A549 (cell line): ENCODE measurements at regions not wholly inside any gene's neighbourhood (a gene's known extent, or its start where the extent isn't known, plus 50 kb on each side); places are given as distances from the start of the nearest gene placed in this dataset.

ENCODE experiments used
- ATAC-seq, 2 experiments: fragments of 200-7000 bp in 1 of 2; fragments of >200 bp in 1 of 2; cut with Nextera tagmentation in 1 of 2; cut with Tn5 transposase in 1 of 2; 3 replicates each; pipeline versions ENCODE4 v1.8.0 to v1.9.1; 2018 to 2020; ENCODE audit warnings: mild to moderate bottlenecking in 1 of 2, moderate library complexity in 1 of 2
- CTCF ChIA-PET: fragments of 300-600 bp; sonication (Branson Sonifier 250); formaldehyde crosslinking; extraction: SDS; loops from one replicate; lab custom pipeline; 2021; ENCODE audit warnings: antibody characterized with exemption, inconsistent platforms; lab: Yijun Ruan, JAX
- POLR2A ChIA-PET: fragments of 350-600 bp; formaldehyde crosslinking; extraction: SDS; loops from one replicate; lab custom pipeline; 2021; ENCODE audit warnings: antibody characterized with exemption, inconsistent platforms; lab: Yijun Ruan, JAX
- DNase-seq, 2 experiments: peaks; one replicate each; pipeline versions ENCODE4 v3.0.0 to v3.0.0-alpha.2; 2011 to 2016; ENCODE audit warnings: low read depth in 1 of 2, low spot score in 1 of 2
- FAIRE-seq: peaks from 2 replicates; lab custom pipeline; 2011; peaks lifted over from hg19 to GRCh38; lab: Jason Lieb, UNC
- H3K27ac ChIP-seq, 2 experiments: fragments of >200 bp; sonication (Bioruptor Twin); formaldehyde crosslinking; 3 replicates each; pipeline ENCODE4 v1.5.1; 2016 to 2017
- H3K4me1 ChIP-seq: fragments of >200 bp; sonication (Bioruptor Twin); formaldehyde crosslinking; 3 replicates; pipeline ENCODE4 v1.6.1; 2016
- H3K4me2 ChIP-seq: fragments of >200 bp; sonication (Bioruptor Twin); formaldehyde crosslinking; 3 replicates; pipeline ENCODE4 v1.6.1; 2016
- H3K4me3 ChIP-seq: fragments of >200 bp; sonication (Bioruptor Twin); formaldehyde crosslinking; 3 replicates; pipeline ENCODE4 v1.5.1; 2016
- H3K9me3 ChIP-seq: fragments of >200 bp; sonication (Bioruptor Twin); formaldehyde crosslinking; 3 replicates; pipeline ENCODE4 v1.6.1; 2016
- BHLHE40 ChIP-seq: IDR thresholded peaks from 2 replicates; pipeline ENCODE4 v1.6.1; 2012; ENCODE audit warnings: low read depth, low read length, inconsistent platforms
- CBX2 ChIP-seq: fragments of 200-600 bp; sonication (generic); IDR thresholded peaks from 2 replicates; pipeline ENCODE4 v1.6.1; 2016; ENCODE audit warnings: low read depth, mild to moderate bottlenecking, borderline replicate concordance
- CEBPB ChIP-seq, 2 experiments: fragments of >200 bp in 1 of 2; sonication (Bioruptor Twin) in 1 of 2; formaldehyde crosslinking in 1 of 2; IDR thresholded peaks; 2 replicates each; pipeline ENCODE4 v1.6.1; 2012 to 2016
- CHD2 ChIP-seq: fragments of 150-350 bp; IDR thresholded peaks from 2 replicates; pipeline ENCODE4 v1.6.1; 2014; ENCODE audit warnings: low read length; ENCODE audit not compliant: partially characterized antibody
- CHD4 ChIP-seq: fragments of 200-600 bp; sonication (generic); IDR thresholded peaks from 2 replicates; pipeline ENCODE4 v1.6.1; 2016; ENCODE audit warnings: antibody characterized with exemption, mild to moderate bottlenecking, borderline replicate concordance
- EHF ChIP-seq: fragments of 250-450 bp; sonication (Bioruptor Pico); IDR thresholded peaks from 2 replicates; pipeline ENCODE4 v1.5.0; 2020; ENCODE audit warnings: mild to moderate bottlenecking
- EP300 ChIP-seq, 2 experiments: fragments of >200 bp; sonication (Bioruptor Twin); formaldehyde crosslinking; IDR thresholded peaks; 2 replicates in 1 of 2; 3 replicates in 1 of 2; pipeline ENCODE4 v1.6.1; 2016 to 2017
- FOXS1 ChIP-seq: fragments of 250-450 bp; sonication (Bioruptor Pico); IDR thresholded peaks from 2 replicates; pipeline ENCODE4 v1.5.0; 2020; ENCODE audit warnings: mild to moderate bottlenecking, moderate library complexity
- GATA3 ChIP-seq: IDR thresholded peaks from 2 replicates; pipeline ENCODE4 v1.6.1; 2012; ENCODE audit warnings: borderline replicate concordance
- HDAC2 ChIP-seq: fragments of 200-600 bp; sonication (generic); IDR thresholded peaks from 2 replicates; pipeline ENCODE4 v1.6.1; 2016
- HEYL ChIP-seq: fragments of 250-450 bp; sonication (Bioruptor Pico); IDR thresholded peaks from 2 replicates; pipeline ENCODE4 v1.8.0; 2021; ENCODE audit warnings: mild to moderate bottlenecking, moderate library complexity
- HOXA7 ChIP-seq: fragments of 250-450 bp; sonication (Bioruptor Pico); IDR thresholded peaks from 2 replicates; pipeline ENCODE4 v1.5.0; 2020; ENCODE audit warnings: mild to moderate bottlenecking, moderate library complexity
- HOXB5 ChIP-seq: fragments of 250-450 bp; sonication (Bioruptor Pico); IDR thresholded peaks from 2 replicates; pipeline ENCODE4 v1.5.0; 2020; ENCODE audit warnings: mild to moderate bottlenecking, moderate library complexity
- KDM1A ChIP-seq: fragments of 200-600 bp; sonication (generic); IDR thresholded peaks from 2 replicates; pipeline ENCODE4 v1.6.1; 2016; ENCODE audit warnings: low read depth, mild to moderate bottlenecking
- MYC ChIP-seq: IDR thresholded peaks from 2 replicates; pipeline ENCODE4 v1.6.1; 2012; ENCODE audit warnings: mild to moderate bottlenecking, inconsistent platforms, low read length, improper control_type of control experiment, borderline replicate concordance
- RAD21 ChIP-seq, 2 experiments: fragments of >200 bp in 1 of 2; sonication (Bioruptor Twin) in 1 of 2; formaldehyde crosslinking in 1 of 2; IDR thresholded peaks in 1 of 2; conservative IDR thresholded peaks in 1 of 2; 2 replicates in 1 of 2; 3 replicates in 1 of 2; pipeline ENCODE4 v1.6.1; 2012 to 2018; ENCODE audit warnings: inconsistent platforms in 1 of 2
- RARB ChIP-seq: fragments of 250-450 bp; sonication (Bioruptor Pico); IDR thresholded peaks from 2 replicates; pipeline ENCODE4 v1.8.0; 2021; ENCODE audit warnings: mild to moderate bottlenecking, moderate library complexity
- RFX5 ChIP-seq: fragments of 450-650 bp; IDR thresholded peaks from 2 replicates; pipeline ENCODE4 v1.7.1; 2014; ENCODE audit warnings: antibody characterized with exemption, mild to moderate bottlenecking, moderate library complexity
- SMC3 ChIP-seq: fragments of >200 bp; sonication (Bioruptor Twin); formaldehyde crosslinking; IDR thresholded peaks from 3 replicates; pipeline ENCODE4 v1.6.1; 2018; ENCODE audit warnings: inconsistent platforms
- SREBF2 ChIP-seq: fragments of 450-650 bp; IDR thresholded peaks from 2 replicates; pipeline ENCODE4 v1.6.1; 2014; ENCODE audit warnings: mild to moderate bottlenecking, moderate library complexity
- TFCP2L1 ChIP-seq: fragments of 250-450 bp; sonication (Bioruptor Pico); IDR thresholded peaks from 2 replicates; pipeline ENCODE4 v1.5.0; 2021; ENCODE audit warnings: mild to moderate bottlenecking
- TP53 ChIP-seq: fragments of 250-450 bp; sonication (Bioruptor Pico); IDR thresholded peaks from 2 replicates; pipeline ENCODE4 v1.5.0; 2021; ENCODE audit warnings: mild to moderate bottlenecking, moderate library complexity
- ZC3H11A ChIP-seq: fragments of 450-650 bp; IDR thresholded peaks from 2 replicates; pipeline ENCODE4 v1.6.1; 2014; ENCODE audit warnings: antibody characterized with exemption, mild to moderate bottlenecking
- ZSCAN20 ChIP-seq: fragments of 250-450 bp; sonication (Bioruptor Pico); IDR thresholded peaks from 2 replicates; pipeline ENCODE4 v1.8.0; 2022; ENCODE audit warnings: mild to moderate bottlenecking, moderate library complexity
- WGBS: methylation state at CpG from one replicate; pipeline ENCODE4 v1.1.6; 2017; ENCODE audit errors: missing lambda C conversion rate; 5-methylcytosine and 5-hydroxymethylcytosine counted together
- TF ChIP-seq, protein P1 (sequence below): fragments of 250-450 bp; sonication (Bioruptor Pico); IDR thresholded peaks from 2 replicates; pipeline ENCODE4 v1.5.0; 2020; ENCODE audit warnings: low read depth, mild to moderate bottlenecking, moderate library complexity
- TF ChIP-seq, protein P2 (sequence below): IDR thresholded peaks from 2 replicates; pipeline ENCODE4 v1.6.1; 2012
- TF ChIP-seq, protein P3 (sequence below): IDR thresholded peaks from 2 replicates; pipeline ENCODE4 v1.6.1; 2012
- TF ChIP-seq, protein P4 (sequence below): fragments of >200 bp; sonication (Bioruptor Twin); formaldehyde crosslinking; IDR thresholded peaks from 3 replicates; pipeline ENCODE4 v1.5.1; 2016
- TF ChIP-seq, protein P5 (sequence below): fragments of 200-600 bp; sonication (generic); IDR thresholded peaks from 2 replicates; pipeline ENCODE4 v1.6.1; 2016; ENCODE audit warnings: antibody characterized with exemption, mild to moderate bottlenecking, moderate library complexity

DNA sequence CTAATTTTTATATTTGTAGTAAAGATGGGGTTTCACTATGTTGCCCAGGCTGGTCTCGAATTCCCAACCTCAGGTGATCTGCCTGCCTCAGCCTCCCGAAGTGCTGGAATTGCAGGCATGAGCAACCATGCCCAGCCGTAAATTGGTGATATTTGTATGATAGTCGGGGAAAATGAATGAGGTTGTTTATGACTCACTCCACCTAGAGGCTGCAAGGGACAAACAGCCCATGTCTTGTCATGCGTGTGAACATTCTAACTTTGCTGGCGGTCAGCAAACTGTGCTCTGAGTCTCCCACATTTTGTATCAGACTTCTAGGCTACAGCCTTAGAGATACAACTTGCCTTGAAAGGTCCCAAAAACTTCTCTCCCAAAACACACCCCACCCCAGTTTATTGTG, 133.5 kb upstream of the DTNA start:
- Histone ChIP-seq H3K4me3 (no peak overlapping the region), H3K9me3 (no peaks in the 10 kb centered on the region), H3K4me1 (no peaks in the 10 kb centered on the region), H3K4me2 (no peak overlapping the region), H3K27ac (no peak overlapping the region)
- DNase-seq (no peak), ATAC-seq (no peak), FAIRE-seq (no peak)
- POLR2A ChIA-PET = no interaction called here
- 25% methylated on average over 6 of the region's 6 CpGs for WGBS
- no peak for TF ChIP-seq EHF
- TF ChIP-seq SMC3 = no peak
- no peak for TF ChIP-seq ZSCAN20 (CRISPR knock-in tag)
- no peak for TF ChIP-seq FOXS1 (CRISPR knock-in tag)
- TF ChIP-seq CBX2 = no peak
- no peak for TF ChIP-seq EP300 (IDR thresholded peaks at IDR 0.05)
- TF ChIP-seq, protein P1, sequence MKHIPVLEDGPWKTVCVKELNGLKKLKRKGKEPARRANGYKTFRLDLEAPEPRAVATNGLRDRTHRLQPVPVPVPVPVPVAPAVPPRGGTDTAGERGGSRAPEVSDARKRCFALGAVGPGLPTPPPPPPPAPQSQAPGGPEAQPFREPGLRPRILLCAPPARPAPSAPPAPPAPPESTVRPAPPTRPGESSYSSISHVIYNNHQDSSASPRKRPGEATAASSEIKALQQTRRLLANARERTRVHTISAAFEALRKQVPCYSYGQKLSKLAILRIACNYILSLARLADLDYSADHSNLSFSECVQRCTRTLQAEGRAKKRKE (CRISPR knock-in tag) = no peak
- no peak for TF ChIP-seq ZC3H11A
- TF ChIP-seq RAD21 (conservative IDR thresholded peaks at IDR 0.05 in 1 of 2, IDR thresholded peaks at IDR 0.05 in 1 of 2) = no peak
- no peak for TF ChIP-seq HOXA7 (CRISPR knock-in tag)
- no peak for TF ChIP-seq RARB (CRISPR knock-in tag)
- TF ChIP-seq MYC = no peak
- no peak for TF ChIP-seq RFX5
- TF ChIP-seq, protein P2, sequence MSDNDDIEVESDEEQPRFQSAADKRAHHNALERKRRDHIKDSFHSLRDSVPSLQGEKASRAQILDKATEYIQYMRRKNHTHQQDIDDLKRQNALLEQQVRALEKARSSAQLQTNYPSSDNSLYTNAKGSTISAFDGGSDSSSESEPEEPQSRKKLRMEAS = no peak
- no peak for TF ChIP-seq HEYL (CRISPR knock-in tag)
- CTCF ChIA-PET = no interaction called here

DNA sequence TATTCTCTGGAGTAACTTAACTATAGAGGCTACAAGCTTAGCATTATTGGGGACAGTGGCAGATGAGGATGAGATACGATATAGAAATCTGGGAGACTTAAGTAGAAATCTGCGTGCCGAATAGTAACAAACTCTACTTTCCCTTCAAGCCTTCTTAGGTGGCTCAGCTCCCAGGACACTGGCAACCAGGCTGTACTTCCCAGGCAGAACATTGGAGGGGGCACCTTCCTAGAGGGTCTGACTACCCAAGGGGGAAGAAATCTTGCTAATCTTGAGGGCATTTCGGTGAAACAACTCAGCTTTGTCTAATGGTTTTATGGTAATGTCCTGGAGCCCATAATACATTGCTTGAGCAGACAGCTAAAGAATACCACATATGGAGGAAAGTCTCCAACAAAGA, 126.2 kb upstream of the DTNA start:
- no peak for ATAC-seq

More for the DNA sequence above, 126.2 kb upstream of the DTNA start:
- FAIRE-seq = no peak
- no peak for TF ChIP-seq SREBF2
- no peak for TF ChIP-seq TP53 (CRISPR knock-in tag)
- TF ChIP-seq, protein P3, sequence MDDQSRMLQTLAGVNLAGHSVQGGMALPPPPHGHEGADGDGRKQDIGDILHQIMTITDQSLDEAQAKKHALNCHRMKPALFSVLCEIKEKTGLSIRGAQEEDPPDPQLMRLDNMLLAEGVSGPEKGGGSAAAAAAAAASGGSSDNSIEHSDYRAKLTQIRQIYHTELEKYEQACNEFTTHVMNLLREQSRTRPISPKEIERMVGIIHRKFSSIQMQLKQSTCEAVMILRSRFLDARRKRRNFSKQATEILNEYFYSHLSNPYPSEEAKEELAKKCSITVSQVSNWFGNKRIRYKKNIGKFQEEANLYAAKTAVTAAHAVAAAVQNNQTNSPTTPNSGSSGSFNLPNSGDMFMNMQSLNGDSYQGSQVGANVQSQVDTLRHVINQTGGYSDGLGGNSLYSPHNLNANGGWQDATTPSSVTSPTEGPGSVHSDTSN = no peak
- TF ChIP-seq BHLHE40 = no peak
- TF ChIP-seq, protein P2 = no peak
- TF ChIP-seq, protein P1 (CRISPR knock-in tag) = no peak
- no peak for TF ChIP-seq CHD2
- TF ChIP-seq GATA3 = no peak
- TF ChIP-seq, protein P4, sequence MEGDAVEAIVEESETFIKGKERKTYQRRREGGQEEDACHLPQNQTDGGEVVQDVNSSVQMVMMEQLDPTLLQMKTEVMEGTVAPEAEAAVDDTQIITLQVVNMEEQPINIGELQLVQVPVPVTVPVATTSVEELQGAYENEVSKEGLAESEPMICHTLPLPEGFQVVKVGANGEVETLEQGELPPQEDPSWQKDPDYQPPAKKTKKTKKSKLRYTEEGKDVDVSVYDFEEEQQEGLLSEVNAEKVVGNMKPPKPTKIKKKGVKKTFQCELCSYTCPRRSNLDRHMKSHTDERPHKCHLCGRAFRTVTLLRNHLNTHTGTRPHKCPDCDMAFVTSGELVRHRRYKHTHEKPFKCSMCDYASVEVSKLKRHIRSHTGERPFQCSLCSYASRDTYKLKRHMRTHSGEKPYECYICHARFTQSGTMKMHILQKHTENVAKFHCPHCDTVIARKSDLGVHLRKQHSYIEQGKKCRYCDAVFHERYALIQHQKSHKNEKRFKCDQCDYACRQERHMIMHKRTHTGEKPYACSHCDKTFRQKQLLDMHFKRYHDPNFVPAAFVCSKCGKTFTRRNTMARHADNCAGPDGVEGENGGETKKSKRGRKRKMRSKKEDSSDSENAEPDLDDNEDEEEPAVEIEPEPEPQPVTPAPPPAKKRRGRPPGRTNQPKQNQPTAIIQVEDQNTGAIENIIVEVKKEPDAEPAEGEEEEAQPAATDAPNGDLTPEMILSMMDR = no peak
- TF ChIP-seq TFCP2L1 = no peak
- no peak for TF ChIP-seq SMC3
- no peak for TF ChIP-seq CHD4
- no peak for TF ChIP-seq HDAC2
- TF ChIP-seq HOXB5 (CRISPR knock-in tag) = no peak
- TF ChIP-seq, protein P5, sequence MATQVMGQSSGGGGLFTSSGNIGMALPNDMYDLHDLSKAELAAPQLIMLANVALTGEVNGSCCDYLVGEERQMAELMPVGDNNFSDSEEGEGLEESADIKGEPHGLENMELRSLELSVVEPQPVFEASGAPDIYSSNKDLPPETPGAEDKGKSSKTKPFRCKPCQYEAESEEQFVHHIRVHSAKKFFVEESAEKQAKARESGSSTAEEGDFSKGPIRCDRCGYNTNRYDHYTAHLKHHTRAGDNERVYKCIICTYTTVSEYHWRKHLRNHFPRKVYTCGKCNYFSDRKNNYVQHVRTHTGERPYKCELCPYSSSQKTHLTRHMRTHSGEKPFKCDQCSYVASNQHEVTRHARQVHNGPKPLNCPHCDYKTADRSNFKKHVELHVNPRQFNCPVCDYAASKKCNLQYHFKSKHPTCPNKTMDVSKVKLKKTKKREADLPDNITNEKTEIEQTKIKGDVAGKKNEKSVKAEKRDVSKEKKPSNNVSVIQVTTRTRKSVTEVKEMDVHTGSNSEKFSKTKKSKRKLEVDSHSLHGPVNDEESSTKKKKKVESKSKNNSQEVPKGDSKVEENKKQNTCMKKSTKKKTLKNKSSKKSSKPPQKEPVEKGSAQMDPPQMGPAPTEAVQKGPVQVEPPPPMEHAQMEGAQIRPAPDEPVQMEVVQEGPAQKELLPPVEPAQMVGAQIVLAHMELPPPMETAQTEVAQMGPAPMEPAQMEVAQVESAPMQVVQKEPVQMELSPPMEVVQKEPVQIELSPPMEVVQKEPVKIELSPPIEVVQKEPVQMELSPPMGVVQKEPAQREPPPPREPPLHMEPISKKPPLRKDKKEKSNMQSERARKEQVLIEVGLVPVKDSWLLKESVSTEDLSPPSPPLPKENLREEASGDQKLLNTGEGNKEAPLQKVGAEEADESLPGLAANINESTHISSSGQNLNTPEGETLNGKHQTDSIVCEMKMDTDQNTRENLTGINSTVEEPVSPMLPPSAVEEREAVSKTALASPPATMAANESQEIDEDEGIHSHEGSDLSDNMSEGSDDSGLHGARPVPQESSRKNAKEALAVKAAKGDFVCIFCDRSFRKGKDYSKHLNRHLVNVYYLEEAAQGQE = no peak
- TF ChIP-seq KDM1A = no peak
- no peak for TF ChIP-seq MYC
- TF ChIP-seq EHF = no peak
- TF ChIP-seq CEBPB (IDR thresholded peaks at IDR 0.05) = no peak
- TF ChIP-seq, all 56 proteins: peak for 0
- POLR2A ChIA-PET = no interaction called here
- Histone ChIP-seq H3K4me3 (no peak overlapping the region), H3K4me1 (no peaks in the 10 kb centered on the region), H3K27ac (no peak overlapping the region), H3K9me3 (no peaks in the 10 kb centered on the region), H3K4me2 (no peak overlapping the region)
- CTCF ChIA-PET = interaction anchor here (1.9 kb wide), 1 partner anchor 204 kb away, joined by 4 read pairs; no protein-coding TSS in a partner anchor
- no peak for DNase-seq
- WGBS = 41% methylated on average over 4 of the region's 4 CpGs
